ENCODE measurements at regions not wholly inside any gene's neighbourhood (a gene's known extent, or its start where the extent isn't known, plus 50 kb on each side); places are given as distances from the start of the nearest gene placed in this dataset.

DNA sequence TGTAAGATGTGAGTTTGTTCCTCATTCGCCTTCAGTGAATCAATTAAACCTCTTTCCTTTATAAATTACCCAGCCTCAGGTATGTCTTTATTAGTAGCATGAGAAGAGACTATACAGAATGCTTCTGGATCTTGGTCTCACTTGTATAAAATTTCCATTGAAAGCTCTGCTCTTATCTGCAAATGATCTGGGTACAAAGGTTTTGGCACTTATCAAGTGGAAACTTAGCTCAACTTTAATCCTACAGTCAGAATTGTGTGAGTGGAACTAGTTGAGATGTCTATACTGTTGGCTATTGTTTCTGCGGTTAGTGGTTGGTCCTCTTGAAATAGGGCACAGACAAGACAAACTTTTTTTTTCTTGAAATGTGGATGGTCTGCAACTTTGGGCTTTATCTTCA, 71.2 kb upstream of the CHORDC1 start:
- H3K27me3 ChIP-seq (ENCODE audit: control insufficient read depth in 2 of 2, insufficient read depth in 2 of 2, low read length in 2 of 2), result no peaks in the 10 kb centered on the region
- H3K79me2 ChIP-seq (ENCODE audit: control insufficient read depth, insufficient read depth, low read length), result no peaks in the 10 kb centered on the region
- H3K27ac ChIP-seq (ENCODE audit: insufficient read depth, low read depth, low read length), result no peak overlapping the region
- no peak overlapping the region for H3K4me2 ChIP-seq (ENCODE audit: insufficient read depth, low read length)
- H3K9me1 ChIP-seq (replicated peaks; ENCODE audit: control insufficient read depth, extremely low read depth, insufficient read depth, low read length), result no peaks in the 10 kb centered on the region
- H4K20me1 ChIP-seq (replicated peaks; ENCODE audit: control insufficient read depth, extremely low read depth, insufficient read depth, low read length), result no peaks in the 10 kb centered on the region
- H3K9ac ChIP-seq (replicated peaks; ENCODE audit: extremely low read depth, insufficient read depth, low read length), result no peak overlapping the region
- TF ChIP-seq MYC (IDR thresholded peaks at IDR 0.05; ENCODE audit: low read depth, low read length) (no peak), GATA2 (IDR thresholded peaks at IDR 0.05; ENCODE audit: insufficient read depth, insufficient read length, low read depth, low read length) (no peak), JUN (IDR thresholded peaks at IDR 0.05; ENCODE audit: borderline replicate concordance, insufficient read depth, insufficient read length, low read depth) (no peak), MAX (IDR thresholded peaks at IDR 0.05; ENCODE audit: insufficient read depth, insufficient read length) (no peak), EZH2 (IDR thresholded peaks at IDR 0.05; ENCODE audit: borderline replicate concordance, low read depth, low read length, severe bottlenecking) (no peak), FOS (IDR thresholded peaks at IDR 0.05; ENCODE audit: borderline replicate concordance, insufficient read depth, low read length) (no peak), CTCF (IDR thresholded peaks at IDR 0.05; ENCODE audit: extremely low read depth in 1 of 2, insufficient read depth in 1 of 2, low read depth in 1 of 2, low read length in 2 of 2) (no peak), POLR2AphosphoS5 (IDR thresholded peaks at IDR 0.05; ENCODE audit: insufficient read depth, low read depth, low read length) (no peak), POLR2A (IDR thresholded peaks at IDR 0.05; ENCODE audit: low read depth, low read length) (no peak)
- no peak for DNase-seq (ENCODE audit: low read depth, low spot score)
- no peak overlapping the region for H2AFZ ChIP-seq (ENCODE audit: low read depth, low read length)
- dilution Hi-C loops (cut with MboI; ENCODE audit: extremely low pct_ligation_motif_present, low sequenced_read_pairs), result no loop called here
- POLR2A ChIA-PET, result no interaction called here
- H3K4me1 ChIP-seq (ENCODE audit: control insufficient read depth, extremely low read depth, insufficient read depth, low read length), result no peaks in the 10 kb centered on the region
- H3K4me3 ChIP-seq (replicated peaks in 1 of 3; ENCODE audit: insufficient read depth in 1 of 3, low read depth in 1 of 3, low read length in 3 of 3), result no peak overlapping the region
- no peaks in the 10 kb centered on the region for H3K36me3 ChIP-seq (ENCODE audit: control insufficient read depth in 2 of 2, extremely low read depth in 1 of 2, insufficient read depth in 2 of 2, low read length in 2 of 2)
- CTCF ChIA-PET, result no interaction called here
- FAIRE-seq, result no peak
- BruUV-seq (replicated peaks), result no TSS peak
- no peaks in the 10 kb centered on the region for H3K9me3 ChIP-seq (replicated peaks; ENCODE audit: control insufficient read depth, insufficient read depth, low read length)
- intact Hi-C loops (cut with micrococcal nuclease), result no loop called here

Data from endothelial cell of umbilical vein (primary cell).